ENCODE measurements at regions not wholly inside any gene's neighbourhood (a gene's known extent, or its start where the extent isn't known, plus 50 kb on each side); places are given as distances from the start of the nearest gene placed in this dataset.
"Not testable (repeated sequence)": the region's sequence is repeated elsewhere in the genome, so short reads cannot be mapped to it uniquely, and the experiment has no call there.

GRCh38 chr3:22706922-22707321, 496.2 kb upstream of the UBE2E2 start:
- TF ChIP-seq, protein P1, sequence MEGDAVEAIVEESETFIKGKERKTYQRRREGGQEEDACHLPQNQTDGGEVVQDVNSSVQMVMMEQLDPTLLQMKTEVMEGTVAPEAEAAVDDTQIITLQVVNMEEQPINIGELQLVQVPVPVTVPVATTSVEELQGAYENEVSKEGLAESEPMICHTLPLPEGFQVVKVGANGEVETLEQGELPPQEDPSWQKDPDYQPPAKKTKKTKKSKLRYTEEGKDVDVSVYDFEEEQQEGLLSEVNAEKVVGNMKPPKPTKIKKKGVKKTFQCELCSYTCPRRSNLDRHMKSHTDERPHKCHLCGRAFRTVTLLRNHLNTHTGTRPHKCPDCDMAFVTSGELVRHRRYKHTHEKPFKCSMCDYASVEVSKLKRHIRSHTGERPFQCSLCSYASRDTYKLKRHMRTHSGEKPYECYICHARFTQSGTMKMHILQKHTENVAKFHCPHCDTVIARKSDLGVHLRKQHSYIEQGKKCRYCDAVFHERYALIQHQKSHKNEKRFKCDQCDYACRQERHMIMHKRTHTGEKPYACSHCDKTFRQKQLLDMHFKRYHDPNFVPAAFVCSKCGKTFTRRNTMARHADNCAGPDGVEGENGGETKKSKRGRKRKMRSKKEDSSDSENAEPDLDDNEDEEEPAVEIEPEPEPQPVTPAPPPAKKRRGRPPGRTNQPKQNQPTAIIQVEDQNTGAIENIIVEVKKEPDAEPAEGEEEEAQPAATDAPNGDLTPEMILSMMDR (IDR thresholded peaks at IDR 0.05), result not testable (repeated sequence)
- not testable (repeated sequence) for TF ChIP-seq ZFX (IDR thresholded peaks at IDR 0.05; ENCODE audit: borderline replicate concordance)

All from 22Rv1 (cell line).